Heart left ventricle (tissue), 16 donors: ENCODE measurements at regions not wholly inside any gene's neighbourhood (a gene's known extent, or its start where the extent isn't known, plus 50 kb on each side); places are given as distances from the start of the nearest gene placed in this dataset.

ENCODE experiments used
- ATAC-seq, 4 donors: fragments of 200-7000 bp; cut with Tn5 transposase; one replicate each; pipeline ENCODE4 v1.9.1; 2020 to 2022; ENCODE audit warnings: moderate library complexity in 4 of 4, mild to moderate bottlenecking in 3 of 4, moderate number of reproducible peaks in 1 of 4
- DNase-seq, 5 donors: peaks; one replicate each; pipeline ENCODE4 v3.0.0-alpha.2; 2020
- H3K27ac ChIP-seq, 12 donors: fragments of 200-600 bp; sonication (generic) in 4 of 12; one replicate each; pipeline versions ENCODE4 v1.5.0 to v1.8.0; 2016 to 2022; ENCODE audit warnings: mild to moderate bottlenecking in 2 of 12
- H3K27me3 ChIP-seq, 9 donors: fragments of 200-600 bp; sonication (generic) in 2 of 9; one replicate each; pipeline versions ENCODE4 v1.5.1 to v1.8.0; 2016 to 2022; ENCODE audit warnings: mild to moderate bottlenecking in 3 of 9
- H3K36me3 ChIP-seq, 9 donors: fragments of 200-600 bp; sonication (generic) in 2 of 9; one replicate each; pipeline versions ENCODE4 v1.5.0 to v1.8.0; 2018 to 2022; ENCODE audit warnings: mild to moderate bottlenecking in 2 of 9
- H3K4me1 ChIP-seq, 12 donors: fragments of 200-600 bp; sonication (generic) in 4 of 12; one replicate each; pipeline versions ENCODE4 v1.5.0 to v1.8.0; 2016 to 2022; ENCODE audit warnings: mild to moderate bottlenecking in 3 of 12
- H3K4me3 ChIP-seq, 12 donors: fragments of 200-600 bp; sonication (generic) in 4 of 12; one replicate each; pipeline versions ENCODE4 v1.5.0 to v1.8.0; 2017 to 2022; ENCODE audit warnings: mild to moderate bottlenecking in 9 of 12, moderate library complexity in 4 of 12
- H3K9me3 ChIP-seq, 12 donors: fragments of 200-600 bp; sonication (generic) in 4 of 12; one replicate each; pipeline versions ENCODE4 v1.5.0 to v1.8.0; 2016 to 2022; ENCODE audit warnings: mild to moderate bottlenecking in 1 of 12
- POLR2A ChIP-seq, 2 donors: fragments of 450-650 bp; IDR thresholded peaks; one replicate each; pipeline ENCODE4 v1.6.1; 2017; ENCODE audit warnings: antibody characterized with exemption in 2 of 2, mild to moderate bottlenecking in 2 of 2, moderate library complexity in 2 of 2
- WGBS, 4 donors: extraction: QIAGEN DNeasy Blood & Tissue Kit in 2 of 4; methylation state at CpG; one replicate each; pipeline versions ENCODE4 v1.1.5 to v1.1.7; 2013 to 2018; 5-methylcytosine and 5-hydroxymethylcytosine counted together
- intact Hi-C, 10 donors: fragments of 100-400 bp; cut with DNase I; formaldehyde crosslinking; loops; one replicate each; pipeline versions ENCODE4 v1.11.1 to v1.14.2; 2022
- TF ChIP-seq, protein P1 (sequence below), 12 donors: fragments of 200-600 bp; sonication (generic) in 4 of 12; IDR thresholded peaks; one replicate each; pipeline versions ENCODE4 v1.5.0 to v1.8.0; 2018 to 2022; ENCODE audit warnings: antibody characterized with exemption in 12 of 12, mild to moderate bottlenecking in 5 of 12
- donor health status: ischemic (EF 13 %, LVEDD 7.1; RV severe dilation, severe dysfunction).
- donor health status: healthy with polysubstance abuse.
- donor health status: DM: no; HTN: yes; CAD: no.
- donor health status: DM: no; HTN: no; CAD: no.
- donor health status: ischemic (EF 25% LVEDD 6.9; RV normal size, moderate dysfunction).
- donor health status: ischemic (EF 25% LVEDD 5.7; RV mildly dilated, moderate dysfunction).
- donor health status: healthy.
- donor health status: DM: yes; HTN: yes; CAD: no.
- donor health status: ischemic (EF 35%, LVEDD 5.7; RV mildly dilated, moderate dysfunction).
- donor health status: nonischemic (EF 11% LVEDD 7.7; RV severe dilation, severe dysfunction).
- donor health status: DM: yes; HTN: yes; CAD: no.
- donor health status: PGD.
- donor health status: ischemic (EF 29% LVEDD 5.4; RV normal size, mild dysfunction).
- donor health status: nonischemic (EF 23%, LVEDD 6.1; RV moderate dilation, normal function).

DNA sequence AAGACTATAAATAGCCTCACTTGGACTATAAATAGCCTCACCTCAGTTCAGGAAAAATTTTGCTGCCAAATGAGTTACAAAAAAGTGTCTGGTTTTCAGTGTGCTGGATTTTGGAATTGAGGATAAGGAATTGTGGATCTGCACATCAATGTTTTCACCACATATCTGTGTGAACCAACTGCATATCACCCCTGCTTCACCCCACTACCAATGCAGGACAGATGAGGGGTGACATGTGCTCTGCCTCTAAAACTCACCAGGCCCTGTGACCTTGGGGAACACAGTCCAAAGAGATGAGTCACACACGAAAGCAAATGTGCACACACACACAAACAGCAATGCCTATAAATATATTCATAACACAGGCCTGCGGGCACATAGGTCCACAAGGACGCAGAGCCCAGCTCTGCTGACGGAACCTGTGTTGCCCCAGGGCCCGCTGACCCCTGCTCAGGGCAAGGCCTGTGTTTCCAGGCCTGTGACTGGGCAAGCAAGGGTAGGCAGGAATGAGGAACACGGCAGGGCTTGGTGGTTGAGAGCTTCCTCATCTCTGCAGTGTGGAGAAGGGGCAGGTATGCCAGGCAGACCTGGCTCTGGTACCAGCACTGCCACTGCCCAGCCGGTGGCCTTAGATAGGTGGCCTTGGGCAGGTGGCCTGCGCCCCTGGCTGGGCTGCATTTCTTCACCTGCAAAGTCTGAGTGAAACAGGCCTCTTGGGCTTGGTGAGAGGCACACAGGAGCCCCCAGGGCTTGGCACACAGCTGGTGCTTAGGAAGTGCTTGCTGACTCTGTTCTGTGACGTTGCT, 82.4 kb downstream of the ARL6IP4 start:
- WGBS, 4 donors, result 25 to 42% (median 37%) methylated on average over 7 to 9 of the region's 9 CpGs
- peaks cover 43 to 95% (median 86%) of the 10 kb centered on the region in 12 donors for H3K4me1 ChIP-seq
- no peaks in the 10 kb centered on the region for H3K36me3 ChIP-seq
- H3K27ac ChIP-seq, result peak overlapping the region; percentile 81 to 98 (median 90)
- H3K4me3 ChIP-seq, result no peak overlapping the region
- H3K27me3 ChIP-seq, result no peaks in the 10 kb centered on the region
- peak; percentile 49 to 81 (median 69) for DNase-seq
- H3K9me3 ChIP-seq, result no peaks in the 10 kb centered on the region
- intact Hi-C loops, result loop anchor here in 2 of 10 donors (5.0 kb wide), 1 partner anchor 34 kb away; no protein-coding TSS in a partner anchor
- peak; percentile 67 to 78 (median 72) for ATAC-seq
- peak in 1 of 2 donors; percentile 27 for TF ChIP-seq POLR2A (IDR thresholded peaks at IDR 0.05)
- TF ChIP-seq, protein P1, sequence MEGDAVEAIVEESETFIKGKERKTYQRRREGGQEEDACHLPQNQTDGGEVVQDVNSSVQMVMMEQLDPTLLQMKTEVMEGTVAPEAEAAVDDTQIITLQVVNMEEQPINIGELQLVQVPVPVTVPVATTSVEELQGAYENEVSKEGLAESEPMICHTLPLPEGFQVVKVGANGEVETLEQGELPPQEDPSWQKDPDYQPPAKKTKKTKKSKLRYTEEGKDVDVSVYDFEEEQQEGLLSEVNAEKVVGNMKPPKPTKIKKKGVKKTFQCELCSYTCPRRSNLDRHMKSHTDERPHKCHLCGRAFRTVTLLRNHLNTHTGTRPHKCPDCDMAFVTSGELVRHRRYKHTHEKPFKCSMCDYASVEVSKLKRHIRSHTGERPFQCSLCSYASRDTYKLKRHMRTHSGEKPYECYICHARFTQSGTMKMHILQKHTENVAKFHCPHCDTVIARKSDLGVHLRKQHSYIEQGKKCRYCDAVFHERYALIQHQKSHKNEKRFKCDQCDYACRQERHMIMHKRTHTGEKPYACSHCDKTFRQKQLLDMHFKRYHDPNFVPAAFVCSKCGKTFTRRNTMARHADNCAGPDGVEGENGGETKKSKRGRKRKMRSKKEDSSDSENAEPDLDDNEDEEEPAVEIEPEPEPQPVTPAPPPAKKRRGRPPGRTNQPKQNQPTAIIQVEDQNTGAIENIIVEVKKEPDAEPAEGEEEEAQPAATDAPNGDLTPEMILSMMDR (IDR thresholded peaks at IDR 0.05), result no peak

DNA sequence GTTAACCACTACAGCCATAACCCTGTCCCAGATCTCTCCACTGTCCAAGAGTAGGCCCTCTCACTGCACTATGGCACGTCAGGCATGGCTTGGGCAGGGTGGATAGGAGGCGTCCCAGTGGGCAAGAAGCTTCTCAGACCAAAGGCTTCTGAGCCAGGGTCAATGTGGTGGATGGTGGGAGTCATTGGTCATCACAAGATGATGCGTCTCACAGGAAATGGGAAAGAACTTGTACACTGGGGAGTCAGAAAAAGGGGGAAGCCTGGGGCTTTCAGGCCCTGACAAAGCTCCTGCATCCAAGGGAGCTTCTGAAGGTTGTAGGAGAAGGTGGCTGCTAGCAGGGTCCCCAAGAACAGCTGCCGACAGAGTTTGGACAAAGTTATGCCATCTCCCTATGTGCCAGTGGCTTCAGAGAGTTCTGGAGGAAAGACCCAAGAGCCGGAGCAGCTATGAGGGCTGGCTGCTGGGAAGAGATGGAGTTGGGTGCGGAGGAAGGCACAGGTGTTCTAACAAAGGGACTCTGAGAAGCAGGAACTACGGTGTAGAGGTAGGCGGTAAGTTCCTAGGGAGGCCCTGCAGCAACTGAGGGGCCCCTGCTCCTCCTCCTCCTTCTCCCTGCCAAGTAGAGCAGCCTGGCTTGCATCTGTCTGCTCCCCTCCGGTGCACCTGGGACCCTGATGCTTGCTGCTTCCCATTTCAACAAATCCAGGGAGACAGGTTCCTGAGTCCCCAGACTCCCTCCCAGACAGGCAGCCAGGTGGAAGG, 81.1 kb downstream of the ARL6IP4 start:
- Histone ChIP-seq H3K4me3 (no peak overlapping the region), H3K9me3 (no peaks in the 10 kb centered on the region), H3K27ac (peak overlapping the region in 11 of 12 donors; percentile 81 to 98 (median 92)), H3K36me3 (no peaks in the 10 kb centered on the region), H3K4me1 (peaks cover 43 to 91% (median 83%) of the 10 kb centered on the region in 12 donors), H3K27me3 (no peaks in the 10 kb centered on the region)
- intact Hi-C loops, result loop anchor here in 2 of 10 donors (5.0 kb wide), 1 partner anchor 36 kb away; no protein-coding TSS in a partner anchor
- DNase-seq (peak in 1 of 5 donors; percentile 57), ATAC-seq (no peak)
- TF ChIP-seq, protein P1 (IDR thresholded peaks at IDR 0.05), result no peak
- TF ChIP-seq POLR2A (IDR thresholded peaks at IDR 0.05), result no peak
- 85 to 92% (median 86%) methylated on average over 9 of the region's 9 CpGs for WGBS, 4 donors

DNA sequence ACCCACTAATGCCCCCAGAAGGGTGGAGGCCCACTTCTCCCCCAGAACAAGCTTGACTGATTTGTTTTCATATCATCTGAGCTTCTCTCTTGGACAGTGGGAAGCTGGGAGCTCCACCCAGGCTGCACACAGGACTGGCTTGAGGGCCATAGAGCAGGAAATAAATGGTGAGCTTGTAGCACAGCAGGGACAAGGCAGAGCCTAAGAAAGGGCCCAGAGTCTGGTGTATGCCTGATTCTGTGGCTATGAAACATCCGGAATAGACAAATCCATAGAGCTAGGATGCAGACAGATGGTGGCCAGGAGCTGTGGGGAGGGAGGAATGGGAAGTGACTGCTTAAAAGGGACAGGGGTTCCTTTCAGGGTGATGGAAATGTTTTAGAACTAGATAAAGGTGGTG, 79.0 kb downstream of the ARL6IP4 start:
- ATAC-seq (no peak), DNase-seq (peak in 1 of 5 donors; percentile 48)
- no peaks in the 10 kb centered on the region for H3K36me3 ChIP-seq
- intact Hi-C loops, result no loop called here
- H3K27ac ChIP-seq, result peak overlapping the region in 11 of 12 donors; percentile 50 to 96 (median 70)
- peaks cover 39 to 86% (median 69%) of the 10 kb centered on the region in 12 donors for H3K4me1 ChIP-seq
- WGBS, 4 donors, result 23 to 47% (median 33%) methylated on average over 1 of the region's 1 CpG
- no peaks in the 10 kb centered on the region for H3K9me3 ChIP-seq
- H3K4me3 ChIP-seq, result no peak overlapping the region
- TF ChIP-seq, protein P1 (IDR thresholded peaks at IDR 0.05), result no peak
- no peak for TF ChIP-seq POLR2A (IDR thresholded peaks at IDR 0.05)
- no peaks in the 10 kb centered on the region for H3K27me3 ChIP-seq

DNA sequence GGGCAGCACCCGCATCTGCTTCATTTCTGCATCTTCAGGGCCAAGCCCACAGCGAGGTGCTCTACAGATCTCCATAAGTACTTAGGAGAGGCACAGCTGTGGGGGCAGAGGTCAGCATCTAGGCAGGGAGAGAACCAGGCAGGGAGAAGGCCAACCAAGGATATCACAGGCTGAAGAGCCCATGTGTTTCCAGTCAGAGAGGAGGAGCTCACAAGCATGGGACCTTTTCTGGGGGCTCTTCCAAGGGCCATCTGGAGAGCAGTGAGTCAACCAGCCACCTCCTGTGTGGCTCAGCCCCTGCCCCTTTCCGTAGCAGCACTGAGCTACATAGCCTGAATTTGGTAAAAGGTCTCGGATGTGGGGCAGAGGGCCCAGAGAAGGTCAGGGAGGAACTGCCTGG, 78.5 kb downstream of the ARL6IP4 start:
- DNase-seq, result peak in 2 of 5 donors; percentile 39 to 59
- TF ChIP-seq, protein P1 (IDR thresholded peaks at IDR 0.05), result no peak
- no peak for TF ChIP-seq POLR2A (IDR thresholded peaks at IDR 0.05)
- Histone ChIP-seq H3K27me3 (no peaks in the 10 kb centered on the region), H3K4me1 (peaks cover 36 to 80% (median 64%) of the 10 kb centered on the region in 12 donors), H3K9me3 (no peaks in the 10 kb centered on the region), H3K4me3 (no peak overlapping the region), H3K27ac (peak overlapping the region in 11 of 12 donors; percentile 50 to 96 (median 70)), H3K36me3 (no peaks in the 10 kb centered on the region)
- intact Hi-C loops, result no loop called here
- WGBS, 4 donors, result 62 to 76% (median 69%) methylated on average over 2 to 4 of the region's 4 CpGs
- peak in 3 of 4 donors; percentile 11 to 26 (median 19) for ATAC-seq
